Lung (tissue), 11 donors: ENCODE measurements at regions not wholly inside any gene's neighbourhood (a gene's known extent, or its start where the extent isn't known, plus 50 kb on each side); places are given as distances from the start of the nearest gene placed in this dataset.
A peak's percentile ranks its signal among the peaks of the same experiment; 100 is the strongest.

Experiments used
- ATAC-seq: fragments of 200-7000 bp; cut with Tn5 transposase; one replicate; pipeline ENCODE4 v1.9.1; 2020; ENCODE audit warnings: moderate number of reproducible peaks; ENCODE audit not compliant: insufficient read depth, low FRiP score
- DNase-seq, 3 donors: peaks; one replicate each; pipeline ENCODE4 v3.0.0-alpha.2; 2013 to 2017
- H3K27ac ChIP-seq, 2 donors: one replicate each; pipeline ENCODE4 v1.5.1; 2013; ENCODE audit warnings: mild to moderate bottlenecking in 2 of 2, moderate library complexity in 2 of 2, control low read depth in 1 of 2, inconsistent platforms in 1 of 2, low read depth in 1 of 2, low read length in 1 of 2
- H3K27me3 ChIP-seq, 3 donors: one replicate each; pipeline ENCODE4 v1.5.1; 2013; ENCODE audit warnings: low read length in 2 of 3; ENCODE audit not compliant: control insufficient read depth in 3 of 3, insufficient read depth in 3 of 3
- H3K36me3 ChIP-seq, 4 donors: one replicate each; pipeline ENCODE4 v1.5.1; 2013; ENCODE audit warnings: low read length in 4 of 4, mild to moderate bottlenecking in 1 of 4, moderate library complexity in 1 of 4; ENCODE audit not compliant: control insufficient read depth in 4 of 4, insufficient read depth in 4 of 4
- H3K4me1 ChIP-seq, 5 donors: one replicate each; pipeline ENCODE4 v1.5.1; 2013; ENCODE audit warnings: low read length in 5 of 5, mild to moderate bottlenecking in 2 of 5, moderate library complexity in 1 of 5; ENCODE audit not compliant: control insufficient read depth in 5 of 5, insufficient read depth in 5 of 5
- H3K4me3 ChIP-seq: one replicate; pipeline ENCODE4 v1.5.1; 2013; ENCODE audit warnings: mild to moderate bottlenecking, control low read depth, moderate library complexity
- H3K9ac ChIP-seq, 2 donors: one replicate each; pipeline ENCODE4 v1.5.1; 2013; ENCODE audit warnings: low read length in 2 of 2, control low read depth in 1 of 2; ENCODE audit not compliant: insufficient read depth in 1 of 2
- H3K9me3 ChIP-seq, 4 donors: one replicate each; pipeline ENCODE4 v1.5.1; 2013; ENCODE audit warnings: low read length in 3 of 4, mild to moderate bottlenecking in 1 of 4, moderate library complexity in 1 of 4; ENCODE audit not compliant: control insufficient read depth in 4 of 4, insufficient read depth in 3 of 4
- CTCF ChIP-seq: IDR thresholded peaks from 2 replicates; pipeline ENCODE4 v1.5.1; 2012; ENCODE audit warnings: mild to moderate bottlenecking; ENCODE audit errors: control extremely low read depth, extremely low read depth
- WGBS, 2 donors: extraction: QIAGEN DNeasy Blood & Tissue Kit; methylation state at CpG; one replicate each; pipeline ENCODE4 v1.1.7; 2013; 5-methylcytosine and 5-hydroxymethylcytosine counted together
- donor health status: control.
- donor health status: control.
- donor health status: Bipolar disorder and iron deficiency.
- donor health status: healthy.
- donor health status: DM: yes; HTN: yes; CAD: no.

GRCh38 chr18:76277801-76278200 lies 217.2 kb downstream of the ZNF516 start:
- ATAC-seq, result no peak
- H3K27ac ChIP-seq, result no peak overlapping the region
- 84 to 89% methylated on average over 4 of the region's 4 CpGs for WGBS, 2 donors

GRCh38 chr18:76275727-76276313 lies 219.2 kb downstream of the ZNF516 start:
- Histone ChIP-seq H3K27me3 (peaks cover 0 to 2% (median 0%) of the 10 kb centered on the region in 3 donors), H3K4me1 (peaks cover 0 to 10% (median 0%) of the 10 kb centered on the region in 5 donors), H3K4me3 (no peak overlapping the region), H3K36me3 (no peaks in the 10 kb centered on the region), H3K9ac (no peak overlapping the region), H3K27ac (no peak overlapping the region), H3K9me3 (no peaks in the 10 kb centered on the region)
- ATAC-seq (no peak), DNase-seq (no peak)
- WGBS, 2 donors, result 56 to 57% methylated on average over 7 of the region's 7 CpGs
- TF ChIP-seq CTCF, result no peak

More at GRCh38 chr18:76277801-76278200, 217.2 kb downstream of the ZNF516 start:
- Histone ChIP-seq H3K27me3 (peaks cover 0 to 2% (median 0%) of the 10 kb centered on the region in 3 donors), H3K9me3 (peaks cover 0 to 7% (median 5%) of the 10 kb centered on the region in 4 donors), H3K9ac (no peak overlapping the region), H3K4me1 (peaks cover 0 to 10% (median 0%) of the 10 kb centered on the region in 5 donors), H3K4me3 (no peak overlapping the region), H3K36me3 (no peaks in the 10 kb centered on the region)
- no peak for TF ChIP-seq CTCF
- DNase-seq, result no peak

- peak; percentile 69 to 72 (median 71) for DNase-seq
- peaks cover 0 to 10% (median 0%) of the 10 kb centered on the region in 5 donors for H3K4me1 ChIP-seq
Observed at GRCh38 chr18:76274468-76275289, 220.4 kb downstream of the ZNF516 start.

More at GRCh38 chr18:76274468-76275289, 220.4 kb downstream of the ZNF516 start:
- ATAC-seq, result no peak
- 45 to 46% methylated on average over 19 of the region's 19 CpGs for WGBS, 2 donors
- Histone ChIP-seq H3K27ac (no peak overlapping the region), H3K27me3 (peaks cover 0 to 2% (median 0%) of the 10 kb centered on the region in 3 donors), H3K9me3 (no peaks in the 10 kb centered on the region), H3K4me3 (no peak overlapping the region), H3K36me3 (no peaks in the 10 kb centered on the region), H3K9ac (no peak overlapping the region)
- TF ChIP-seq CTCF, result no peak
